ENCODE measurements at regions not wholly inside any gene's neighbourhood (a gene's known extent, or its start where the extent isn't known, plus 50 kb on each side); places are given as distances from the start of the nearest gene placed in this dataset.

DNA sequence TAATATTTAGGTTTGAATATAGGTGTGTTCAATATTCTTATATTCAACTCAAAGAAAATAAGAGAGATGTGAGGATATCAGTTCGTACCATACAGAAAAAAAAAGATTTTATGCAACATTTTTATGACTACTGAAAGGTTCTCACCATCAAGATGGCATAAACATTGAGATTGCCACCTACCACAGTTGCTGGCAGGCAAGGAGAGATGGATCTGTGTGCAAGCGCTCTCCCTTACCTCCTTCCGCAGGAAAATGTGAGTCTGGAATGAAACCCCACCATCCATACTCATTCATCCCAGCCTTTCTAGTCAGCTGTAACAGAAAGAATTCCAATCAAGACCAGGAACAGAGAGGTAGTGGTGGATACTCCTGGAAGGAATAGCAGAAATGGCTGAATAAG, 376.9 kb downstream of the PPP3CA start:
- Mint-ChIP-seq H3K9me3 (no peaks in the 10 kb centered on the region), H3K4me1 (peaks cover 8% of the 10 kb centered on the region), H3K27ac (no peak overlapping the region), H3K4me3 (no peak overlapping the region), H3K36me3 (ENCODE audit: low read depth) (no peaks in the 10 kb centered on the region), H3K27me3 (ENCODE audit: low read depth, poor library complexity) (peaks cover 6% of the 10 kb centered on the region)
- TF ChIP-seq, protein P1, sequence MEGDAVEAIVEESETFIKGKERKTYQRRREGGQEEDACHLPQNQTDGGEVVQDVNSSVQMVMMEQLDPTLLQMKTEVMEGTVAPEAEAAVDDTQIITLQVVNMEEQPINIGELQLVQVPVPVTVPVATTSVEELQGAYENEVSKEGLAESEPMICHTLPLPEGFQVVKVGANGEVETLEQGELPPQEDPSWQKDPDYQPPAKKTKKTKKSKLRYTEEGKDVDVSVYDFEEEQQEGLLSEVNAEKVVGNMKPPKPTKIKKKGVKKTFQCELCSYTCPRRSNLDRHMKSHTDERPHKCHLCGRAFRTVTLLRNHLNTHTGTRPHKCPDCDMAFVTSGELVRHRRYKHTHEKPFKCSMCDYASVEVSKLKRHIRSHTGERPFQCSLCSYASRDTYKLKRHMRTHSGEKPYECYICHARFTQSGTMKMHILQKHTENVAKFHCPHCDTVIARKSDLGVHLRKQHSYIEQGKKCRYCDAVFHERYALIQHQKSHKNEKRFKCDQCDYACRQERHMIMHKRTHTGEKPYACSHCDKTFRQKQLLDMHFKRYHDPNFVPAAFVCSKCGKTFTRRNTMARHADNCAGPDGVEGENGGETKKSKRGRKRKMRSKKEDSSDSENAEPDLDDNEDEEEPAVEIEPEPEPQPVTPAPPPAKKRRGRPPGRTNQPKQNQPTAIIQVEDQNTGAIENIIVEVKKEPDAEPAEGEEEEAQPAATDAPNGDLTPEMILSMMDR (IDR thresholded peaks at IDR 0.05), result no peak
- DNase-seq, result no peak

DNA sequence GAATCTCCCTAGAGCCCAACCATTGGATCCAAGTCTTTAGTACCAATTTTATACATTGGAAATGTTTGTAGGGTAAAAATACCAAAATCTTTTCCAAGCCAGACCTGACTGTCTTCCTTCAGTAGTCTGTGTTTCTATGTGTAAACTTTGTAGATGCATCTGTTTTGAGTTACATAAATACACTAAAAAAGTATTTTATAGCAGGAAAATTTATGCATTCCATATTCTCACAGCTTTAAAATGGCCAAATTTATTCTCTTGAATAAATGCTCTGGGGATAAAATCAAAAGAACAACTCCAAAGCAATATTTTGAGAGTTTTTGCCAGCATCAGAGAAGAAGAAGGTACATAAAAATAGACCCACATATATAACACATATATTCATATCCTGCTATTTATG, 377.4 kb downstream of the PPP3CA start:
- Mint-ChIP-seq H3K27ac (no peak overlapping the region), H3K36me3 (ENCODE audit: low read depth) (no peaks in the 10 kb centered on the region), H3K9me3 (no peaks in the 10 kb centered on the region), H3K27me3 (ENCODE audit: low read depth, poor library complexity) (peaks cover 6% of the 10 kb centered on the region), H3K4me3 (no peak overlapping the region), H3K4me1 (peaks cover 8% of the 10 kb centered on the region)
- DNase-seq, result no peak
- TF ChIP-seq, protein P1 (IDR thresholded peaks at IDR 0.05), result no peak

DNA sequence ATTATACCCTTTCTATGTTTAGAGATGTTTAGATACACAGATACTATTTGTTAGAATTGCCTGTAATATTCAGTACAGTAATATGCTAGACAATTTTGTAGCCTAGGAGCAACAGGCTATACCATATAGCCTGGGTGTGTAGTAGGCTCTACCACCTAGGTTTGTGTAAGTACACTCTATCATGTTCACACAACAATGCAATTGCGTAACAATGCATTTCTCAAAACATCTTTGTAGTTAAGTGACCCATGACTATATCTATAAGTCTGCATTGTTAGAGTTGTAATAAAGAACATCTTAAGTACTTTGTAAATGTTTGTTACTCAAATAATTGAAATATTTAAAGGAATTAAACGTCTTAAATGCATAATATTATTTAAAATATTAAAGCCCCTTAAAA, 379.3 kb downstream of the PPP3CA start:
- no peak for DNase-seq
- H3K4me3 Mint-ChIP-seq, result no peak overlapping the region
- TF ChIP-seq, protein P1 (IDR thresholded peaks at IDR 0.05), result no peak
- peaks cover 6% of the 10 kb centered on the region for H3K27me3 Mint-ChIP-seq (ENCODE audit: low read depth, poor library complexity)
- peaks cover 8% of the 10 kb centered on the region for H3K4me1 Mint-ChIP-seq
- H3K36me3 Mint-ChIP-seq (ENCODE audit: low read depth), result no peaks in the 10 kb centered on the region
- H3K9me3 Mint-ChIP-seq, result no peaks in the 10 kb centered on the region
- H3K27ac Mint-ChIP-seq, result no peak overlapping the region

DNA sequence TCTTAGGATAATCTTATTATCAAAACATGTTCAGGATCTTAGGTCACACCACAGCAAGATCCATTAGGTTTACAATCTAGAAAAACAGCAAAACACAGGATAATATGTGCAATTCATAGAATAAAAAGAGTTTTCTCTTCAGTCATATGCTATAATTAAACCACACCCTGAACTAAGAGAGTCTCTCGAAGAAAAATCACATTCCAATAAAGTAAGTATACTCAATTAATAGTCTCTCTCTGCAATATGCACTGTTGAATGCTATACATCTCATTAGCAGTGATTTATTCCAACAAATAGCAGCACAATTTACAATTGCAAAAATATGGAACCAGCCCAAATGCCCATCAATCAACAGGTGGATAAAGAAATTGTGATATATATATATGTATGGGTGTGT, 383.7 kb downstream of the PPP3CA start:
- no peak for DNase-seq
- TF ChIP-seq, protein P1 (IDR thresholded peaks at IDR 0.05), result no peak
- Mint-ChIP-seq H3K9me3 (no peaks in the 10 kb centered on the region), H3K27ac (no peak overlapping the region), H3K36me3 (ENCODE audit: low read depth) (no peaks in the 10 kb centered on the region), H3K4me3 (no peak overlapping the region), H3K4me1 (peaks cover 8% of the 10 kb centered on the region), H3K27me3 (ENCODE audit: low read depth, poor library complexity) (peaks cover 3% of the 10 kb centered on the region)

DNA sequence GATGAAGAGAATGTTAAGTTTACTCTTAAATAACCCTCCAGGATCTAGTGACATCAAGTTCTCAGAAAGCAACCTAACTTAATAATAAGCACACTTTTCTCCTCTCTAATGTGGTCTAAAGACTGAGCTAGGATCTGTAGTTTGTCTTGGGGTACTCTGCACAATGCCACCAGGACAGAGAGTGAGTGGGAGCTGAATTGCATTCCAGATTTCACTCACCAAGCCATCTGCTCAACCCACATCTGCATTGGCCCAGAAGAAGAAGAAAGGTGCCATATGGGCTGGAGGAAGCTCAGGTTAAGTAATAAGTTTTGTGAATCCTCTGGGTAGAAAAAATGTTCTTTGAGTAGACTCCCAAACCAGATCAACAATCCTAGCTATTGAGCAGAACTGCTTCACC, 384.6 kb downstream of the PPP3CA start:
- Mint-ChIP-seq H3K36me3 (ENCODE audit: low read depth) (no peaks in the 10 kb centered on the region), H3K9me3 (no peaks in the 10 kb centered on the region), H3K4me1 (peaks cover 8% of the 10 kb centered on the region), H3K27ac (no peak overlapping the region), H3K4me3 (no peak overlapping the region), H3K27me3 (ENCODE audit: low read depth, poor library complexity) (peaks cover 3% of the 10 kb centered on the region)
- no peak for DNase-seq
- TF ChIP-seq, protein P1 (IDR thresholded peaks at IDR 0.05), result no peak

DNA sequence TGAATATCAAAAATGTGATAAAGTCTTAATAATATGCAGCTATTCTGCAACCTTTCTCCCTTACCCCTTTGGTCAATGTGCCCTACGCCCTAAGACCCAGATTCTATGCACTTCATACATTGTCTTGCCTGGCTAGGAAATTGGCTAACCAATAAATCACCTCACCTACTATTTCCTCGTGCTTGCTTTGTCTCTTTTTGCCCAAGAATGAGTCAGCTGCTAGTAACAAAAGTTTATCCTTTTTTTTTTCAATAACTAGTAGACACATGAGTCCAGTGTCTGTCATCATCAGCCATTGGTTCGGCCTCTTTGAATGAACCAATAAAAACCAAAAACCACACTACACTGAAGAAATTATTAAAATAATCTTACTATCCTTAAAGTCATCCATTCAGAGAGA, 387.1 kb downstream of the PPP3CA start:
- H3K27ac Mint-ChIP-seq, result no peak overlapping the region
- no peaks in the 10 kb centered on the region for H3K4me1 Mint-ChIP-seq
- H3K4me3 Mint-ChIP-seq, result no peak overlapping the region
- DNase-seq, result no peak
- H3K9me3 Mint-ChIP-seq, result no peaks in the 10 kb centered on the region
- no peaks in the 10 kb centered on the region for H3K36me3 Mint-ChIP-seq (ENCODE audit: low read depth)
- no peaks in the 10 kb centered on the region for H3K27me3 Mint-ChIP-seq (ENCODE audit: low read depth, poor library complexity)
- TF ChIP-seq, protein P1 (IDR thresholded peaks at IDR 0.05), result no peak

All from nephron progenitor cell (in vitro differentiated cells).